ENCODE measurements at regions not wholly inside any gene's neighbourhood (a gene's known extent, or its start where the extent isn't known, plus 50 kb on each side); places are given as distances from the start of the nearest gene placed in this dataset.

- no peak for DNase-seq
Observed at GRCh38 chr1:94325377-94326302, 88.3 kb upstream of the ARHGAP29 start.

DNA sequence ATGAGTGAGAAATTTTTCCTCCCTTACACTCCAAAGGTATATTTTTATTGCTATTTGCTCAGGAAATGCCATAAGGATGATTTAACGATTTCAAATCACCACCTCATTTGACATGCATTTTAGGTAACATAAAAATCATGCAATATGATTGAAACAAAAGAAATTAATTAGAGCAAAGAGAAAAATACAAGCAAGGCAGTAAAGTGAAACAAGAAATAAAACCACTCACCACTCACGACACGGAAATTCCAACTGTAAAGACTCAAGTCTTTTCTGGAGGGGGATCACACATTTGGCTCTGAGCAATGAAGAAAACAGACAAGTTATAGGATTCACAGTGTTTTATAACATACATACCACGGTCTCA, 86.8 kb upstream of the ARHGAP29 start:
- no peak for DNase-seq

DNA sequence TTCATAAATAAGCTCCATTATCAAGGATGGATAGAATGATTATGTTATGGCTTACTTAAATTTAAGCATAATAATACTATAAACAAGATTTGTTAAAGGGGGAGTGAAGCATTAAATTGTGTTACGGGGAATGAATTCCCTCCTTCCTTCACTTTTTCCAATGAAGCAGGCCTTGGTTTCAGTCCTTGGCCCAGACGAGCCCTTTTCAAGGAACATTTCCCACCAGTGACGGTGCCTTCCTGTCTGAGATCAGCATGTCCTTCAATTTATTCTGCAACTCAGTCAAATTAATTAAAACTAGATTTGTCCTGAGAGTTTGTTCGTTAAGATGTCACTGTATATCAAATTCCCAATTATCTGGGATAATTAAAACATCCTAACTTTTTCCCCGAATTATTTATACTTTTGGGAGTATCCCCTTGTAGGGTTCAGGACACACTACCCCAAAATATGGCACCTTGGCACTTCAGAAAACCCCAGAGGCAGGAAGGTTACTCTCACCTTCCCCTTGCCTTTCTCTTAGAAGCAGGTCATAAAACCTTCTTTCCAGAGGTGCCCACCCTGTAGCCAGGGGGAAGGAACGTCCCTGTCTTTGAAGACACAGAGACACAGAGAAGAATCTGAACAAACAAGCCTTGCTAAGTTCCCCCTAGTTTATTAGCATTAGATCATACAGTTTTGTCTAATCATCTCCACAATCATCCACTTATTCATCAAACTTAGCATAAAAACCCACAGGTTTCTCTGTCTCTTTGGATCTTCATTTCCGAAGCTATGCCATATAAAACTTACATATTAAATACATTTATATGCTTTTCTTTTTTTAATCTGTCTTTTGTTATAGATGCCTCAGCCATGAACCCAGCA, 86.2 kb upstream of the ARHGAP29 start:
- no peak for DNase-seq

- DNase-seq = no peak
Observed at GRCh38 chr1:94322696-94323095, 85.3 kb upstream of the ARHGAP29 start.

- DNase-seq = no peak
Observed at GRCh38 chr1:94321662-94322061, 84.3 kb upstream of the ARHGAP29 start.

DNA sequence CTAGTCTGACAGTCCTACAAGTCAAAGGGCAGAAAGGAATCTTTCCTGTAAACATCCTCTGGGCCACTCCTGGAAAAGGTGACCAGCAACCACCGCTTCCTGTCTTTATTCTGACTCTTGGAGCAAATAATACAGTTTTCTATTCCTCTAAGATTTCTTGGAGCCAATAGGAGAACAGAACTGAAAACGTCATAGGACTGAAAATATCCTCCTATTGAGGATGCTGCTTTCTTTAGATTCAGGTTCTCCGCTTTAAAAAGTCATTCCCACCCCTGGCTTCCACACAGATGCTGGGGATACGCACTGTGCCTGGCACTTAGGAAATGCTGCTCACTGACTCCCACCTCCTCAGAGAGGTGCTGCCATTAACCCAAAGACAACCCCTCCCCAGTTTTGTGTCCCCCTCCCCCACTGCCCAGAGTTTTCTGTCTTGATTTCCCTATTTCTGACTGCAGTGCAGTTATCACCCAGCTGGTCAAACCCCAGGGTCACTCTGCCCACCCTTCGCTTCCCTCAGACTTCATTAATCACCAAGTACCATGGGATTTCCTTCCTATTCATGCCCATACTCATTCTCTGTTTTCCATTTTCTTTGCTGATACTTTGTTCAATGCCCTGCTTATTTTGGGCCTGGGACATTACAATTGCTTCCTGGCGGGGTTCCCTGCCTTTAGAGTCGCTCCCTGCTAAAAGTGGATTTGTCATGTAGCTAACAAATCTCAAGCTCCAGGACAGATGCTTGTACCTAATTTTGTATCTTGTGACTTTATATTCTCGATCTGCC, 82.1 kb upstream of the ARHGAP29 start:
- DNase-seq = no peak

DNA sequence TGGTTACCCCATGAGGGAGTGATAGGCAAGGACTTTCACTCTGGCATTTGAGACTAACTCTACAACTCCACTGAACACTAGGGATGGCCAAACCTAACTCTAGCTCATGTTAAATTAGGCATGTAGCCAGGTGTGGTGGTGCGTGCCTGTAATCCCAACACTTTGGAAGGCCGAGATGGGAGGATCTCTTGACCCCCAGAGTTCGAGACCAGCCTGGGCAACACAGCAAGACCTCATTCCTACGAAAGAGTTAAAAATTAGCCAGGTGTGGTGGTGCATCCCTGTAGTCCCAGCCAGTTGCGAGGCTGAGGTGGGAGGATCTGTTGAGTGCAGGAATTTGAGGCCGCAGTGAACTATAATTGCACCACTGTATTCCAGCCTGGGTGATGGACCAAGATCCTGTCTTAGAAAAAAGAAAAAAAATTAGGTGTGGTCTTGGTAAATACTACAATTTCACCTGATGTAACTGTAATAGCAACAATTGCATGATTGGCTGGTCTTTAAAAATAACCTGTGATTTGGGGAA, 81.2 kb upstream of the ARHGAP29 start:
- DNase-seq = no peak

- no peak for DNase-seq
Observed at GRCh38 chr1:94317790-94318188, 80.4 kb upstream of the ARHGAP29 start.

- no peak for DNase-seq
Observed at GRCh38 chr1:94316836-94317789, 79.7 kb upstream of the ARHGAP29 start.

- no peak for DNase-seq
Observed at GRCh38 chr1:94316183-94316582, 78.8 kb upstream of the ARHGAP29 start.

- DNase-seq = no peak
Observed at GRCh38 chr1:94315552-94316116, 78.2 kb upstream of the ARHGAP29 start.

- DNase-seq = no peak
Observed at GRCh38 chr1:94314222-94314858, 77.0 kb upstream of the ARHGAP29 start.

- DNase-seq = no peak
Observed at GRCh38 chr1:94310570-94311270, 73.3 kb upstream of the ARHGAP29 start.

- no peak for DNase-seq
Observed at GRCh38 chr1:94309829-94310569, 72.6 kb upstream of the ARHGAP29 start.

DNA sequence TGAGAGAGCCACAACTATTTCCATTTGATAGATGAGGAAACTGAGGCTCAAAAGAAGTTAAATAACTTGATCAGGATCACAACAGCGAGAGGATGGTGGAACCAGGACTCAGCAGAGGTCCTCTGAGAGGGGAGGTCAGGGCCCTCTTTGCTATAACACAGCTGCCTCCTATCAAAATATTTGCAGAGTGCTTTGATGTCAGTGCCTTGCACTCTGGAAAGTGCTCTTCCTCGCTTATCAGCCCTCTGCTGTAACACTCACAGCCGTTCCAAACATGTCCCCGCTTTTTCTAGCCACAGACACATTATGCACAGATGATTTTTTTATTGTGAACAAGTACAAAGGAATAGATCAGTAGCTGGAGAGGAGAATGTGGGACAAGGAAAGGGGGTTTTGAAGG, 71.8 kb upstream of the ARHGAP29 start:
- no peak for DNase-seq

DNA sequence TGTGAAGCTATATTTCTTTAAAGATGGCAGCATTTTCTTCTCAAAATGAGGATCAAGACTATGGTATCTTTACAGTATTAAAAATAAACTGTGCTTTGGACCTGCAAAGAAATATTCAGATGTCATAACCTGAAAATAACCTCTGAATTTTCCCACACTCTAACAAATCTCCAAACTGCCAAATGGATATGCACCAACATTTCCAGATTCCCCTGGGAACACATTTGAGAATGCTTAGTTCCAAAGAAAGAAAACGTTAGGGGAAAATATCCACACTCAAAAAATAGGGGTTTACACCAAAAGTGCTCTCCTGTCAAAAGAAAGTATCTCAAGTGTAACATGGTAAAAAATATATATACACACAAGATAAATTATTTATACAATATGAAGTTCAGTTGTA, 69.1 kb upstream of the ARHGAP29 start:
- no peak for DNase-seq

GRCh38 chr1:94305704-94306103, 68.3 kb upstream of the ARHGAP29 start:
- DNase-seq = no peak

- DNase-seq = no peak
Observed at GRCh38 chr1:94304553-94304952, 67.2 kb upstream of the ARHGAP29 start.

GRCh38 chr1:94303005-94303404, 65.6 kb upstream of the ARHGAP29 start:
- no peak for DNase-seq

Measured in DMS79 treated with DMSO at 0.1 percent for 48 hours (cell line).